ENCODE measurements at regions not wholly inside any gene's neighbourhood (a gene's known extent, or its start where the extent isn't known, plus 50 kb on each side); places are given as distances from the start of the nearest gene placed in this dataset.

- H3K9me3 ChIP-seq (ENCODE audit: control insufficient read depth, insufficient read depth, low read length) = peaks cover 4% of the 10 kb centered on the region
- peaks cover 3% of the 10 kb centered on the region; the same call in 1 of the 2 replicates for H4K20me1 ChIP-seq (ENCODE audit: insufficient read depth, low read length)
- no peak overlapping the region for H3K27ac ChIP-seq (ENCODE audit: insufficient read depth, low read length)
- dilution Hi-C loops (cut with HindIII; ENCODE audit: low sequenced_read_pairs, unreplicated experiment) (no loop called here), in situ Hi-C loops (cut with MboI; ENCODE audit: low sequenced_read_pairs) (no loop called here), intact Hi-C loops (cut with micrococcal nuclease) (no loop called here)
- peak overlapping the region; percentile 17; the same call in 1 of the 2 replicates for H4K91ac ChIP-seq (ENCODE audit: insufficient read depth, low read depth, low read length)
- peaks cover 17% of the 10 kb centered on the region for H3K4me1 ChIP-seq (ENCODE audit: control insufficient read depth, insufficient read depth, low read length)
- H3K56ac ChIP-seq (ENCODE audit: extremely low read depth, insufficient read depth, low read length) = no peak overlapping the region
- H3K27me3 ChIP-seq (ENCODE audit: control insufficient read depth, insufficient read depth, low read length) = no peaks in the 10 kb centered on the region
- peak overlapping the region; percentile 33 for H3K4ac ChIP-seq (ENCODE audit: low read depth, low read length)
- H3K4me2 ChIP-seq (ENCODE audit: low read depth, low read length) = no peak overlapping the region
- peak overlapping the region; percentile 16 for H2AFZ ChIP-seq (replicated peaks; ENCODE audit: low read length, poor library complexity)
- ChIA-PET POLR2A (ENCODE audit: unreplicated experiment) (no interaction called here), CTCF (no interaction called here)
- H3K23ac ChIP-seq (ENCODE audit: low read depth, low read length) = peak overlapping the region; percentile 26; the same call in 1 of the 2 replicates
- peaks cover 0 to 45% of the 10 kb centered on the region in 2 experiments; a peak in 2 of 4 replicates for H3K79me1 ChIP-seq (ENCODE audit: low read depth in 1 of 2, low read length in 2 of 2)
- no peaks in the 10 kb centered on the region for H3K36me3 ChIP-seq (ENCODE audit: control insufficient read depth, insufficient read depth, low read length)
- no peak overlapping the region for H4K5ac ChIP-seq (ENCODE audit: low read depth, low read length)
- H2BK5ac ChIP-seq (ENCODE audit: low read depth, low read length, poor library complexity, severe bottlenecking) = no peak overlapping the region
- 82% methylated on average over 3 of the region's 8 CpGs; no CpG with 5 or more reads in 1 of the 2 experiments for WGBS, 2 experiments (ENCODE audit: extremely low coverage in 2 of 2, insufficient read length in 1 of 2)
- H3K9me1 ChIP-seq (ENCODE audit: insufficient read depth, low read length) = peaks cover 6% of the 10 kb centered on the region
- no peak overlapping the region for H3K9ac ChIP-seq (ENCODE audit: low read depth, low read length)
- no peak for DNase-seq
- no peak for ATAC-seq (ENCODE audit: low read depth)
- peak overlapping the region; percentile 81; the same call in 1 of the 3 replicates for H2BK15ac ChIP-seq (ENCODE audit: low read depth, low read length)
- H3K4me3 ChIP-seq (ENCODE audit: insufficient read depth, low read depth, low read length) = no peak overlapping the region
- peak overlapping the region; percentile 56 for H2AK5ac ChIP-seq (ENCODE audit: low read depth, low read length)
- peak overlapping the region; percentile 68 for H2BK20ac ChIP-seq (ENCODE audit: low read depth, low read length)
- TF ChIP-seq POLR2A (IDR thresholded peaks at IDR 0.05; ENCODE audit: low read depth, low read length) (no peak), RAD21 (IDR thresholded peaks at IDR 0.05; ENCODE audit: low read length) (no peak), SMC3 (IDR thresholded peaks at IDR 0.05; ENCODE audit: low read depth, low read length) (no peak), RFX5 (IDR thresholded peaks at IDR 0.05; ENCODE audit: low read depth, low read length) (no peak), USF2 (IDR thresholded peaks at IDR 0.05; ENCODE audit: low read depth, low read length) (no peak), RCOR1 (IDR thresholded peaks at IDR 0.05; ENCODE audit: insufficient replicate concordance, low read length) (no peak), MAZ (IDR thresholded peaks at IDR 0.05; ENCODE audit: borderline replicate concordance, low read depth, low read length) (no peak), MAFK (IDR thresholded peaks at IDR 0.05; ENCODE audit: low read depth, low read length) (no peak), ELK1 (IDR thresholded peaks at IDR 0.05; ENCODE audit: borderline replicate concordance, low read depth, low read length) (no peak), BHLHE40 (IDR thresholded peaks at IDR 0.05; ENCODE audit: low read depth, low read length) (no peak), CEBPB (IDR thresholded peaks at IDR 0.05; ENCODE audit: low read depth, low read length) (no peak), FOS (IDR thresholded peaks at IDR 0.05; ENCODE audit: low read depth, low read length) (no peak), MXI1 (IDR thresholded peaks at IDR 0.05; ENCODE audit: borderline replicate concordance, low read depth, low read length) (no peak), CTCF (conservative IDR thresholded peaks at IDR 0.05; ENCODE audit: low read depth, low read length) (no peak), NFE2L2 (IDR thresholded peaks at IDR 0.05; ENCODE audit: low read depth, low read length) (no peak), CHD1 (IDR thresholded peaks at IDR 0.05; ENCODE audit: low read depth, low read length) (no peak)
- peak overlapping the region; percentile 49 for H2BK120ac ChIP-seq (ENCODE audit: low read depth, low read length)
- H3K18ac ChIP-seq (ENCODE audit: low read depth, low read length) = no peak overlapping the region
- H4K8ac ChIP-seq (ENCODE audit: low read depth in 2 of 2, low read length in 2 of 2) = no peak overlapping the region
- peak overlapping the region; percentile 35 for H2AK9ac ChIP-seq (replicated peaks; ENCODE audit: low read depth, low read length, poor library complexity)
- H3K14ac ChIP-seq (replicated peaks; ENCODE audit: low read depth, low read length) = 0 out of 2 replicates have a peak overlapping the region, but pooled peaks have one; percentile 69
- BruUV-seq (replicated peaks) = no TSS peak
Observed at GRCh38 chr13:99063178-99063577, 85.3 kb upstream of the DOCK9 start.
